Naive thymus-derived CD4-positive, alpha-beta T cell (primary cell): ENCODE measurements at regions not wholly inside any gene's neighbourhood (a gene's known extent, or its start where the extent isn't known, plus 50 kb on each side); places are given as distances from the start of the nearest gene placed in this dataset.

ENCODE experiments used
- ATAC-seq: fragments of 150-1000 bp; cut with Tn5 transposase; 2 replicates; pipeline ENCODE4 v1.10.0; 2021; ENCODE audit warnings: mild to moderate bottlenecking, moderate library complexity
- CTCF ChIA-PET: fragments of 350-600 bp; sonication (Branson Sonifier 250); formaldehyde crosslinking; loops from one replicate; lab custom pipeline; 2021; ENCODE audit warnings: antibody characterized with exemption; lab: Charles Lee
- POLR2A ChIA-PET: fragments of 350-600 bp; sonication (Branson Sonifier 250); formaldehyde crosslinking; loops from one replicate; lab custom pipeline; 2021; ENCODE audit warnings: antibody characterized with exemption, inconsistent platforms; lab: Charles Lee
- DNase-seq, 9 donors: peaks; one replicate each; pipeline versions ENCODE4 v3.0.0 to v3.0.0-alpha.2; 2020 to 2022; ENCODE audit warnings: mixed read lengths in 1 of 9
- H3K27ac ChIP-seq: one replicate; pipeline ENCODE4 v1.7.0; 2013; ENCODE audit warnings: mild to moderate bottlenecking, low read depth, low read length, moderate library complexity
- H3K27me3 ChIP-seq, 2 donors: one replicate each; pipeline ENCODE4 v1.7.0; 2013; ENCODE audit warnings: low read length in 2 of 2, mild to moderate bottlenecking in 2 of 2, moderate library complexity in 2 of 2; ENCODE audit not compliant: control insufficient read depth in 2 of 2, insufficient read depth in 2 of 2
- H3K36me3 ChIP-seq, 3 experiments: 1 replicate in 2 of 3; 2 replicates in 1 of 3; pipeline ENCODE4 v1.7.0; 2013; ENCODE audit warnings: low read length in 3 of 3, mild to moderate bottlenecking in 3 of 3, moderate library complexity in 1 of 3; ENCODE audit not compliant: insufficient read depth in 3 of 3, control insufficient read depth in 2 of 3
- H3K4me1 ChIP-seq, 2 donors: one replicate each; pipeline ENCODE4 v1.7.0; 2013; ENCODE audit warnings: low read length in 2 of 2, mild to moderate bottlenecking in 2 of 2, moderate library complexity in 1 of 2; ENCODE audit not compliant: control insufficient read depth in 2 of 2, insufficient read depth in 2 of 2
- H3K4me3 ChIP-seq: 2 replicates; pipeline ENCODE4 v1.7.0; 2013; ENCODE audit warnings: mild to moderate bottlenecking, low read length
- H3K9me3 ChIP-seq, 3 experiments: 1 replicate in 2 of 3; 2 replicates in 1 of 3; pipeline ENCODE4 v1.7.0; 2013; ENCODE audit warnings: low read length in 3 of 3; ENCODE audit not compliant: control insufficient read depth in 2 of 3
- H3K27ac Mint-ChIP-seq, 9 donors: one replicate each; pipeline ENCODE4 v1.8.0; 2020 to 2022; ENCODE audit warnings: mixed read lengths in 9 of 9, mild to moderate bottlenecking in 8 of 9, moderate library complexity in 5 of 9, inconsistent platforms in 2 of 9
- H3K27me3 Mint-ChIP-seq, 5 donors: one replicate each; pipeline ENCODE4 v1.8.0; 2021 to 2022; ENCODE audit warnings: mixed read lengths in 5 of 5, mild to moderate bottlenecking in 1 of 5
- H3K36me3 Mint-ChIP-seq, 5 donors: one replicate each; pipeline ENCODE4 v1.8.0; 2020 to 2022; ENCODE audit warnings: mixed read lengths in 5 of 5, mild to moderate bottlenecking in 3 of 5, inconsistent platforms in 1 of 5
- H3K4me1 Mint-ChIP-seq, 7 donors: one replicate each; pipeline ENCODE4 v1.8.0; 2020 to 2022; ENCODE audit warnings: mixed read lengths in 7 of 7, mild to moderate bottlenecking in 3 of 7, inconsistent platforms in 1 of 7
- H3K4me3 Mint-ChIP-seq, 10 donors: one replicate each; pipeline ENCODE4 v1.8.0; 2020 to 2022; ENCODE audit warnings: mild to moderate bottlenecking in 10 of 10, mixed read lengths in 10 of 10, moderate library complexity in 6 of 10, inconsistent platforms in 2 of 10
- H3K9me3 Mint-ChIP-seq, 11 donors: one replicate each; pipeline ENCODE4 v1.8.0; 2020 to 2022; ENCODE audit warnings: mixed read lengths in 11 of 11, mild to moderate bottlenecking in 4 of 11, inconsistent platforms in 1 of 11, moderate library complexity in 1 of 11
- intact Hi-C, 2 donors: fragments of 100-400 bp; cut with micrococcal nuclease; formaldehyde crosslinking; loops; one replicate each; pipeline ENCODE4 v1.15.1; 2023

DNA sequence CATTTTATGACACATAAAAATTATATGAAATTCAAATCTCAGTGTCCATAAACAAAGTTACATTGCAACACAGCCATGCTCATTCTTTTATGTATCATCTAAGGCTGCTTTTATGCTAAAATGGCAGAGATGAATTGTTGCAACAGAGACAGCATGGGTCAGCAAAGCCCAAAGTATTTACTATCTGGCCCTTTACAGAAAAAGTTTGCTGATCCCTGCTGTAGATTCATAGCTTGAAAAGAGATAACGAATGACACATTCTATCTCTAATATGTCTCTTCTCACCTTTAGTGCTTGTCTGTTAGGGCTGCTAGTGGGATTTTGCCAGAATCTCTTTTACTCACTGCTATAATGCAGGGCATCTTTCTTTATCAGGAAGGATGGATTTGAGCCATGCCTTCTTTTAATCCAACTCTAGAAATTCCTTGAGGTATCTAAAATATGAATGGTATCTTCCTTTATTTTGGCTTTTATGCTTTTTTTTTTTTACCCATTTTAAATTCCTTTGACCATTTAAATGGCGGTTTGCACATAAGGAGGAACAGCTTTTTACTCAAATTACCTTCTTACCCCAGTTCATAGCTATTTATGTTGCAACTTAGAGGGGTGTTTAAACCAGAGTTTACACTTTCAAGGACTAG, 598.2 kb downstream of the PLPP3 start:
- no peaks in the 10 kb centered on the region for H3K27me3 Mint-ChIP-seq
- no peak overlapping the region for H3K27ac Mint-ChIP-seq
- intact Hi-C loops = no loop called here
- H3K9me3 ChIP-seq = no peaks in the 10 kb centered on the region
- no peak overlapping the region for H3K27ac ChIP-seq
- ChIA-PET POLR2A (no interaction called here), CTCF (no interaction called here)
- no peaks in the 10 kb centered on the region for H3K4me1 Mint-ChIP-seq
- H3K4me3 Mint-ChIP-seq = no peak overlapping the region
- H3K4me3 ChIP-seq = no peak overlapping the region
- ATAC-seq (no peak), DNase-seq (no peak)
- H3K27me3 ChIP-seq = no peaks in the 10 kb centered on the region
- H3K4me1 ChIP-seq = no peaks in the 10 kb centered on the region
- no peaks in the 10 kb centered on the region for H3K36me3 Mint-ChIP-seq
- H3K9me3 Mint-ChIP-seq = peaks cover 0 to 15% (median 7%) of the 10 kb centered on the region in 11 donors
- H3K36me3 ChIP-seq = no peaks in the 10 kb centered on the region

GRCh38 chr1:55980582-55980981, 598.8 kb downstream of the PLPP3 start:
- no peak for DNase-seq
- Histone ChIP-seq H3K36me3 (no peaks in the 10 kb centered on the region), H3K9me3 (no peaks in the 10 kb centered on the region), H3K27me3 (no peaks in the 10 kb centered on the region), H3K4me3 (no peak overlapping the region), H3K4me1 (no peaks in the 10 kb centered on the region), H3K27ac (no peak overlapping the region)
- no peak overlapping the region for H3K4me3 Mint-ChIP-seq
- no peak for ATAC-seq
- ChIA-PET POLR2A (no interaction called here), CTCF (no interaction called here)
- intact Hi-C loops = no loop called here
- H3K36me3 Mint-ChIP-seq = no peaks in the 10 kb centered on the region
- no peak overlapping the region for H3K27ac Mint-ChIP-seq
- no peaks in the 10 kb centered on the region for H3K4me1 Mint-ChIP-seq
- peaks cover 0 to 15% (median 7%) of the 10 kb centered on the region in 11 donors for H3K9me3 Mint-ChIP-seq
- H3K27me3 Mint-ChIP-seq = no peaks in the 10 kb centered on the region

- CTCF ChIA-PET = no interaction called here
- ATAC-seq (no peak), DNase-seq (no peak)
- POLR2A ChIA-PET = no interaction called here
- Histone ChIP-seq H3K36me3 (no peaks in the 10 kb centered on the region), H3K4me3 (no peak overlapping the region), H3K27me3 (no peaks in the 10 kb centered on the region), H3K9me3 (no peaks in the 10 kb centered on the region), H3K4me1 (no peaks in the 10 kb centered on the region), H3K27ac (no peak overlapping the region)
- Mint-ChIP-seq H3K4me1 (peaks cover 0 to 2% (median 0%) of the 10 kb centered on the region in 7 donors), H3K27me3 (peaks cover 0 to 4% (median 0%) of the 10 kb centered on the region in 5 donors), H3K36me3 (no peaks in the 10 kb centered on the region), H3K4me3 (no peak overlapping the region), H3K9me3 (peaks cover 0 to 23% (median 6%) of the 10 kb centered on the region in 11 donors), H3K27ac (no peak overlapping the region)
- intact Hi-C loops = no loop called here
These were observed 604.5 kb downstream of the PLPP3 start for GRCh38 chr1:55974714-55975441.

DNA sequence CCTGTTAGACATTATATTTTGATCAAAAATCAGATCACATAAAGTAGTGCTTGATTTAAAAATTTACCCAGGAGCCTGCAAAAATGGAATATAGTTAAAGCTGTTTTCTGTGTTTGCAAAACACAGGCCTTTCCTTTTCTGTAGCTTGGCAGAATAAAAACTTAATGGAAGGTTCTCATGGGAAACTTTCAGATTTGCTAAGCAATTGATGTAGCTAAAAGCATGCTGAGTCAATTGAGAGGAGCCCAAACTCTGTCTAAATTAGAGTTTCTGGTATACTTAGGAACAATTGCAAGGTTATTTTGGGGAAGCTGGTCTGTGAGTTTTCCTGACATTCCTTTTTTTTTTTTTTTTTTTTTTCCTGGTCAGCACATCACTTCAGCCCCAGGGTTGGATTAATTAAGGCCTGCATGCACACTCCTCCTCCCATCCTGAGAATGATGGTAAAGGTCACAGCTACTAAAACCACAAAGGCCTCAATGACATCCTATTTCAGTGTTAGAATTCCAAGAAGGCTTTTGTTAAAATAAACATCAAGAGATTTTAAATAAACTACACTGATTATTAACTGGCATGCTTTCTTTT, 608.7 kb downstream of the PLPP3 start:
- ATAC-seq (no peak), DNase-seq (no peak)
- Mint-ChIP-seq H3K27me3 (peaks cover 0 to 17% (median 6%) of the 10 kb centered on the region in 5 donors), H3K27ac (no peak overlapping the region), H3K36me3 (no peaks in the 10 kb centered on the region), H3K4me1 (peaks cover 0 to 2% (median 0%) of the 10 kb centered on the region in 7 donors), H3K9me3 (peaks cover 0 to 19% (median 6%) of the 10 kb centered on the region in 11 donors), H3K4me3 (no peak overlapping the region)
- ChIA-PET POLR2A (no interaction called here), CTCF (no interaction called here)
- intact Hi-C loops = no loop called here
- Histone ChIP-seq H3K27ac (no peak overlapping the region), H3K36me3 (no peaks in the 10 kb centered on the region), H3K9me3 (no peaks in the 10 kb centered on the region), H3K4me1 (no peaks in the 10 kb centered on the region), H3K4me3 (no peak overlapping the region), H3K27me3 (no peaks in the 10 kb centered on the region)

DNA sequence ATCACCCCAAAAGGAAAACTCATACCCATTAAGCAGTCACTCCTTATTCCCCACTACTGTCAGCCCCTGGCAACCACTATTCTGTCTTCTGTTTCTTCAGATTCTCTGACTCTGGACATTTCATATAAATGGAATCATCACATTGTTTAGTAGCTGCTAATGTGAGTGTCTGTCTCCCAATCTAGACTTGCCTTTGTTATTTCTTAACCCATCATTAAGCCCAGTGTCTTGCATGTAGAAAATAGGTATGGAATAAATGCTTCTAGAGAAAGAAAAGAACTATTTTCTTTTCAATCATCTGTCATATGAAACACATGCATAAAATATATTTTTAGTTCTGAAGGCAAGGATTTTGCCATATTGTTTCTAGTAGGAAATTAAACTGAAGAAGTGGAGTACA, 610.0 kb downstream of the PLPP3 start:
- no peak overlapping the region for H3K27ac Mint-ChIP-seq
- Histone ChIP-seq H3K27ac (no peak overlapping the region), H3K27me3 (no peaks in the 10 kb centered on the region), H3K4me3 (no peak overlapping the region), H3K4me1 (no peaks in the 10 kb centered on the region), H3K9me3 (no peaks in the 10 kb centered on the region), H3K36me3 (no peaks in the 10 kb centered on the region)
- H3K36me3 Mint-ChIP-seq = no peaks in the 10 kb centered on the region
- no peak for DNase-seq
- intact Hi-C loops = no loop called here
- H3K9me3 Mint-ChIP-seq = peaks cover 0 to 19% (median 5%) of the 10 kb centered on the region in 11 donors
- no peak for ATAC-seq
- peaks cover 0 to 2% (median 0%) of the 10 kb centered on the region in 7 donors for H3K4me1 Mint-ChIP-seq
- ChIA-PET POLR2A (no interaction called here), CTCF (no interaction called here)
- peaks cover 0 to 17% (median 13%) of the 10 kb centered on the region in 5 donors for H3K27me3 Mint-ChIP-seq
- H3K4me3 Mint-ChIP-seq = no peak overlapping the region

DNA sequence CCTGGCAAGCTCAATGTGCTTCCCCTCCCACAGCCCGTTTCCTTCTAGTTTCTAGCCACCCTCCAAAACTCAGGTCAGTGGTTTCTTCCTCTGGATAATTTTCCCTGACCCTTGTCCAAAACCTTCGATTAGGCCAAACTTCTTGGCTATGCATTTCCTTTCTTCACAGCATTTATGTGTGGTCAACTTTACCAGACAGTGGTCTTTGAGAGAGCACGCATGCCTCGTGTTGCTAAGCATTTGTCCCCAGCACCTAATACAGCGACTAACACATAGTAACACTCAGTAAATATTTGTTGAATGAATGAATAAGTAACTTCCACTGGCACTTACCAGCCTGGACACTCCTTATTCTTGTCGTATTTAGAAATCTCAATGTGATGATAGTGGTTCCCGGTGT, 610.7 kb downstream of the PLPP3 start:
- POLR2A ChIA-PET = no interaction called here
- no peak overlapping the region for H3K27ac ChIP-seq
- no peaks in the 10 kb centered on the region for H3K9me3 ChIP-seq
- Mint-ChIP-seq H3K9me3 (peaks cover 0 to 19% (median 5%) of the 10 kb centered on the region in 11 donors), H3K36me3 (no peaks in the 10 kb centered on the region), H3K27ac (no peak overlapping the region), H3K4me1 (peaks cover 0 to 2% (median 0%) of the 10 kb centered on the region in 7 donors), H3K27me3 (peaks cover 0 to 18% (median 13%) of the 10 kb centered on the region in 5 donors), H3K4me3 (no peak overlapping the region)
- CTCF ChIA-PET = no interaction called here
- no peak overlapping the region for H3K4me3 ChIP-seq
- H3K4me1 ChIP-seq = no peaks in the 10 kb centered on the region
- DNase-seq = no peak
- no peak for ATAC-seq
- intact Hi-C loops = no loop called here
- H3K27me3 ChIP-seq = no peaks in the 10 kb centered on the region
- no peaks in the 10 kb centered on the region for H3K36me3 ChIP-seq
